Caco-2 (cell line): ENCODE measurements at regions not wholly inside any gene's neighbourhood (a gene's known extent, or its start where the extent isn't known, plus 50 kb on each side); places are given as distances from the start of the nearest gene placed in this dataset.

Experiments
- BruUV-seq: library from RNA; stranded (reverse); fragments of 400-500 nt; replicated peaks from 2 replicates; lab custom pipeline; 2021; lab: Mats Ljungman, UMichigan
- CTCF ChIA-PET: fragments of 300-600 bp; sonication (Branson Sonifier 250); formaldehyde crosslinking; loops from one replicate; lab custom pipeline; 2022; ENCODE audit warnings: antibody characterized with exemption; lab: Charles Lee
- POLR2A ChIA-PET: fragments of 300-600 bp; sonication (Branson Sonifier 250); formaldehyde crosslinking; loops from one replicate; lab custom pipeline; 2022; ENCODE audit warnings: antibody characterized with exemption; lab: Charles Lee
- DNase-seq, 2 experiments: peaks; one replicate each; pipeline versions ENCODE4 v3.0.0 to v3.0.0-alpha.2; 2020 to 2022
- H3K27me3 ChIP-seq: replicated peaks from 2 replicates; pipeline ENCODE4 v1.6.0; 2011; ENCODE audit warnings: low read length; ENCODE audit not compliant: control insufficient read depth, insufficient read depth
- H3K36me3 ChIP-seq: 2 replicates; pipeline ENCODE4 v1.5.1; 2011; ENCODE audit warnings: low read length; ENCODE audit not compliant: control insufficient read depth, insufficient read depth
- H3K4me1 ChIP-seq: fragments of 250-450 bp; sonication (Bioruptor Pico); 2 replicates; pipeline ENCODE4 v1.5.1; 2020; ENCODE audit warnings: mild to moderate bottlenecking
- H3K4me3 ChIP-seq: 2 replicates; pipeline ENCODE4 v1.5.1; 2011; ENCODE audit warnings: low read depth, mild to moderate bottlenecking, control low read depth, low read length
- H3K9me3 ChIP-seq: fragments of 250-450 bp; sonication (Bioruptor Pico); 2 replicates; pipeline ENCODE4 v1.5.1; 2020; ENCODE audit warnings: mild to moderate bottlenecking, moderate library complexity
- H3K27ac Mint-ChIP-seq: one replicate; pipeline ENCODE4 v1.8.0; 2022; ENCODE audit warnings: mixed read lengths; ENCODE audit not compliant: unreplicated experiment
- H3K27me3 Mint-ChIP-seq: one replicate; pipeline ENCODE4 v1.8.0; 2022; ENCODE audit warnings: mixed read lengths; ENCODE audit not compliant: insufficient read depth, unreplicated experiment
- H3K36me3 Mint-ChIP-seq: one replicate; pipeline ENCODE4 v1.8.0; 2022; ENCODE audit warnings: mild to moderate bottlenecking, mixed read lengths; ENCODE audit not compliant: insufficient read depth, unreplicated experiment
- H3K4me1 Mint-ChIP-seq: one replicate; pipeline ENCODE4 v1.8.0; 2022; ENCODE audit warnings: low read depth, mixed read lengths; ENCODE audit not compliant: unreplicated experiment
- H3K4me3 Mint-ChIP-seq: one replicate; pipeline ENCODE4 v1.8.0; 2022; ENCODE audit warnings: mild to moderate bottlenecking, moderate library complexity, mixed read lengths; ENCODE audit not compliant: unreplicated experiment
- H3K9me3 Mint-ChIP-seq: one replicate; pipeline ENCODE4 v1.8.0; 2022; ENCODE audit warnings: mixed read lengths; ENCODE audit not compliant: unreplicated experiment
- CTCF ChIP-seq, 2 experiments: fragments of 200-600 bp in 1 of 2; IDR thresholded peaks; 1 replicate in 1 of 2; 2 replicates in 1 of 2; pipeline versions ENCODE4 v1.5.1 to v1.8.0; 2011 to 2022; ENCODE audit warnings: antibody characterized with exemption in 1 of 2, control low read depth in 1 of 2, inconsistent platforms in 1 of 2, low read depth in 1 of 2, low read length in 1 of 2, mild to moderate bottlenecking in 1 of 2, moderate library complexity in 1 of 2; ENCODE audit not compliant: insufficient read depth in 1 of 2, severe bottlenecking in 1 of 2, unreplicated experiment in 1 of 2
- intact Hi-C: fragments of 100-400 bp; cut with micrococcal nuclease; formaldehyde crosslinking; loops from one replicate; pipeline ENCODE4 v1.10.0; 2022; ENCODE audit not compliant: unreplicated experiment

- intact Hi-C loops: no loop called here
Observed at GRCh38 chr2:221137385-221137784, 434.7 kb downstream of the EPHA4 start.

GRCh38 chr2:221142341-221142740 lies 429.8 kb downstream of the EPHA4 start:
- Histone ChIP-seq H3K4me1 (no peaks in the 10 kb centered on the region), H3K4me3 (no peak overlapping the region), H3K27me3 (no peaks in the 10 kb centered on the region), H3K36me3 (no peaks in the 10 kb centered on the region), H3K9me3 (no peaks in the 10 kb centered on the region)
- Mint-ChIP-seq H3K4me3 (no peak overlapping the region), H3K27me3 (no peaks in the 10 kb centered on the region), H3K36me3 (no peaks in the 10 kb centered on the region), H3K9me3 (peaks cover 10% of the 10 kb centered on the region), H3K4me1 (no peaks in the 10 kb centered on the region), H3K27ac (no peak overlapping the region)
- no peak for TF ChIP-seq CTCF (IDR thresholded peaks at IDR 0.05; ENCODE audit: insufficient read depth in 1 of 2, low read depth in 1 of 2, low read length in 1 of 2, severe bottlenecking in 1 of 2, unreplicated experiment in 1 of 2)
- no TSS peak for BruUV-seq
- POLR2A ChIA-PET: no interaction called here
- DNase-seq: no peak
- CTCF ChIA-PET: no interaction called here
- intact Hi-C loops: no loop called here

More at GRCh38 chr2:221137385-221137784, 434.7 kb downstream of the EPHA4 start:
- no peak for DNase-seq
- TF ChIP-seq CTCF (IDR thresholded peaks at IDR 0.05; ENCODE audit: insufficient read depth in 1 of 2, low read depth in 1 of 2, low read length in 1 of 2, severe bottlenecking in 1 of 2, unreplicated experiment in 1 of 2): no peak
- H3K4me3 Mint-ChIP-seq: no peak overlapping the region
- ChIA-PET POLR2A (no interaction called here), CTCF (no interaction called here)
- no peaks in the 10 kb centered on the region for H3K9me3 Mint-ChIP-seq
- Histone ChIP-seq H3K4me3 (no peak overlapping the region), H3K9me3 (no peaks in the 10 kb centered on the region), H3K36me3 (no peaks in the 10 kb centered on the region), H3K27me3 (no peaks in the 10 kb centered on the region), H3K4me1 (no peaks in the 10 kb centered on the region)
- no peak overlapping the region for H3K27ac Mint-ChIP-seq
- peaks cover 2% of the 10 kb centered on the region for H3K27me3 Mint-ChIP-seq
- no peaks in the 10 kb centered on the region for H3K36me3 Mint-ChIP-seq
- no TSS peak for BruUV-seq
- H3K4me1 Mint-ChIP-seq: no peaks in the 10 kb centered on the region

- Histone ChIP-seq H3K27me3 (no peaks in the 10 kb centered on the region), H3K4me3 (no peak overlapping the region), H3K4me1 (no peaks in the 10 kb centered on the region), H3K9me3 (no peaks in the 10 kb centered on the region), H3K36me3 (no peaks in the 10 kb centered on the region)
- H3K9me3 Mint-ChIP-seq: peaks cover 10% of the 10 kb centered on the region
- H3K27ac Mint-ChIP-seq: no peak overlapping the region
- H3K4me3 Mint-ChIP-seq: no peak overlapping the region
- no peak for DNase-seq
- no TSS peak for BruUV-seq
- no peak for TF ChIP-seq CTCF (IDR thresholded peaks at IDR 0.05; ENCODE audit: insufficient read depth in 1 of 2, low read depth in 1 of 2, low read length in 1 of 2, severe bottlenecking in 1 of 2, unreplicated experiment in 1 of 2)
- H3K27me3 Mint-ChIP-seq: no peaks in the 10 kb centered on the region
- CTCF ChIA-PET: no interaction called here
- H3K36me3 Mint-ChIP-seq: no peaks in the 10 kb centered on the region
- intact Hi-C loops: no loop called here
- POLR2A ChIA-PET: no interaction called here
- H3K4me1 Mint-ChIP-seq: no peaks in the 10 kb centered on the region
Observed at GRCh38 chr2:221143231-221143630, 428.9 kb downstream of the EPHA4 start.
